ENCODE measurements at regions not wholly inside any gene's neighbourhood (a gene's known extent, or its start where the extent isn't known, plus 50 kb on each side); places are given as distances from the start of the nearest gene placed in this dataset.
"Not testable (repeated sequence)": the region's sequence is repeated elsewhere in the genome, so short reads cannot be mapped to it uniquely, and the experiment has no call there.

- Mint-ChIP-seq H3K9me3 (peaks cover 34% of the 10 kb centered on the region), H3K4me3 (peak overlapping the region; percentile 52), H3K27ac (no peak overlapping the region), H3K4me1 (peaks cover 25% of the 10 kb centered on the region), H3K27me3 (ENCODE audit: insufficient read depth, low read depth) (peaks cover 12% of the 10 kb centered on the region), H3K36me3 (peaks cover 4% of the 10 kb centered on the region)
- H3K4me1 ChIP-seq, result no peaks in the 10 kb centered on the region
- no peaks in the 10 kb centered on the region for H4K20me1 ChIP-seq (ENCODE audit: low read depth)
- H3K79me2 ChIP-seq (ENCODE audit: low read depth), result no peaks in the 10 kb centered on the region
- H3K9me3 ChIP-seq (ENCODE audit: low read depth), result no peaks in the 10 kb centered on the region
- no peak overlapping the region for H3K27ac ChIP-seq
- H3K9ac ChIP-seq, result no peak overlapping the region
- H2AFZ ChIP-seq (replicated peaks), result peak overlapping the region; percentile 86
- peaks cover 17% of the 10 kb centered on the region for H3F3A ChIP-seq (ENCODE audit: low read depth)
- H3K4me2 ChIP-seq, result peak overlapping the region; percentile 65
- H3K4me3 ChIP-seq, result peak overlapping the region; percentile 29
- TF ChIP-seq EZH2phosphoT487 (IDR thresholded peaks at IDR 0.05), result no peak
- no peak for TF ChIP-seq CTCF (IDR thresholded peaks at IDR 0.05)
- no peak for TF ChIP-seq EZH2 (IDR thresholded peaks at IDR 0.05)
- no peak for DNase-seq (ENCODE audit: low spot score)
- H3K36me3 ChIP-seq, result no peaks in the 10 kb centered on the region
- no peaks in the 10 kb centered on the region for H3K27me3 ChIP-seq
Observed at GRCh38 chr1:148389027-148389339, 94.1 kb downstream of the PPIAL4G start.

- Histone ChIP-seq H3K4me3 (peak overlapping the region; percentile 29), H3K9ac (no peak overlapping the region), H2AFZ (replicated peaks) (peak overlapping the region; percentile 86), H3K27me3 (no peaks in the 10 kb centered on the region), H4K20me1 (ENCODE audit: low read depth) (no peaks in the 10 kb centered on the region), H3K36me3 (no peaks in the 10 kb centered on the region), H3K4me2 (peak overlapping the region; percentile 65), H3F3A (ENCODE audit: low read depth) (peaks cover 17% of the 10 kb centered on the region), H3K79me2 (ENCODE audit: low read depth) (no peaks in the 10 kb centered on the region), H3K9me3 (ENCODE audit: low read depth) (no peaks in the 10 kb centered on the region), H3K4me1 (no peaks in the 10 kb centered on the region), H3K27ac (no peak overlapping the region)
- DNase-seq (ENCODE audit: low spot score), result peak; percentile 80
- TF ChIP-seq EZH2 (IDR thresholded peaks at IDR 0.05) (no peak), EZH2phosphoT487 (IDR thresholded peaks at IDR 0.05) (no peak), CTCF (IDR thresholded peaks at IDR 0.05) (no peak)
- Mint-ChIP-seq H3K27me3 (ENCODE audit: insufficient read depth, low read depth) (peaks cover 12% of the 10 kb centered on the region), H3K4me1 (peaks cover 25% of the 10 kb centered on the region), H3K36me3 (peaks cover 4% of the 10 kb centered on the region), H3K27ac (no peak overlapping the region), H3K9me3 (peaks cover 35% of the 10 kb centered on the region), H3K4me3 (peak overlapping the region; percentile 52)
Observed at GRCh38 chr1:148388260-148389026, 94.7 kb downstream of the PPIAL4G start.

GRCh38 chr1:148387949-148388259 is 95.2 kb downstream of the PPIAL4G start:
- Histone ChIP-seq H3K4me3 (peak overlapping the region; percentile 29), H3F3A (ENCODE audit: low read depth) (peaks cover 17% of the 10 kb centered on the region), H3K4me2 (peak overlapping the region; percentile 65)
- not testable (repeated sequence) for H3K9ac ChIP-seq; H3K9me3 ChIP-seq (ENCODE audit: low read depth); H3K27ac Mint-ChIP-seq; H3K79me2 ChIP-seq (ENCODE audit: low read depth); H3K27ac ChIP-seq; H3K36me3 ChIP-seq; H4K20me1 ChIP-seq (ENCODE audit: low read depth); H3K36me3 Mint-ChIP-seq; H3K4me3 Mint-ChIP-seq; H3K4me1 ChIP-seq; DNase-seq (ENCODE audit: low spot score); H3K27me3 ChIP-seq; H2AFZ ChIP-seq (replicated peaks)
- H3K27me3 Mint-ChIP-seq (ENCODE audit: insufficient read depth, low read depth), result peaks cover 12% of the 10 kb centered on the region
- H3K9me3 Mint-ChIP-seq, result peaks cover 38% of the 10 kb centered on the region
- H3K4me1 Mint-ChIP-seq, result peaks cover 25% of the 10 kb centered on the region

- not testable (repeated sequence) for H3K36me3 ChIP-seq; H3K36me3 Mint-ChIP-seq; H3K27me3 ChIP-seq; H3K27ac Mint-ChIP-seq; H3K4me3 ChIP-seq; H2AFZ ChIP-seq (replicated peaks); H3K9ac ChIP-seq; DNase-seq (ENCODE audit: low spot score); H3K27ac ChIP-seq; H3K9me3 ChIP-seq (ENCODE audit: low read depth); H3K4me1 ChIP-seq; H3K4me3 Mint-ChIP-seq; H4K20me1 ChIP-seq (ENCODE audit: low read depth); H3K79me2 ChIP-seq (ENCODE audit: low read depth)
- Mint-ChIP-seq H3K27me3 (ENCODE audit: insufficient read depth, low read depth) (peaks cover 12% of the 10 kb centered on the region), H3K4me1 (peaks cover 25% of the 10 kb centered on the region), H3K9me3 (peaks cover 38% of the 10 kb centered on the region)
- H3F3A ChIP-seq (ENCODE audit: low read depth), result peaks cover 17% of the 10 kb centered on the region
- peak overlapping the region; percentile 65 for H3K4me2 ChIP-seq
Observed at GRCh38 chr1:148387122-148387948, 95.8 kb downstream of the PPIAL4G start.

All from neural progenitor cell (in vitro differentiated cells).